NCI-H1694 (cell line): ENCODE measurements at regions not wholly inside any gene's neighbourhood (a gene's known extent, or its start where the extent isn't known, plus 50 kb on each side); places are given as distances from the start of the nearest gene placed in this dataset.

Source experiments
- DNase-seq: peaks from one replicate; lab custom pipeline; 2025; lab: John Stamatoyannopoulos, UW

DNA sequence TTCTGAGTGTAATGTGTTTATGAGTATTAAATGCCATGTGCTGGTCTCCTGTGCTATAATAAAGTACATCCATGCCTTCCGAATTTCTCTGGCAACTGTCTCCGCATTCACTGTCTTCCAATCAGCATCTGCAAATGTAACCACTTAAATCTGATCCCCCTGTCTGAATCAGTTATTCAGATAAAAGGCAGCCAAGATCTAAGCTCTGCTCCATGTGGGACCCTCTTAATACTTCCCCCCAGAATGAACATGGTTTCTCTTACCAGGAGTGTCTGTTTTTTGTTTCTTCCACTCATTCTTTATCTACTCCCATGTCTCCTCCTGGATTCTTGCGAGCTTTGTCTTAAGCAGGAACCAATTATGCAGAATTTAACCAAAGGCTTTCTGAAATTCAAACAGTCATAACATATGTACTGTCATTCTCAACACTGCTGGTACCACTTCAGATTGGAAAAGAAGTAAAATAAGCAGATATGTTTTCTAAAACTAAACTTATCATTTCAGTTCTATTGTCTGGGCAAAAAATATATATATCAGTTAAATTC, 996.7 kb upstream of the FLRT2 start:
- DNase-seq: no peak

DNA sequence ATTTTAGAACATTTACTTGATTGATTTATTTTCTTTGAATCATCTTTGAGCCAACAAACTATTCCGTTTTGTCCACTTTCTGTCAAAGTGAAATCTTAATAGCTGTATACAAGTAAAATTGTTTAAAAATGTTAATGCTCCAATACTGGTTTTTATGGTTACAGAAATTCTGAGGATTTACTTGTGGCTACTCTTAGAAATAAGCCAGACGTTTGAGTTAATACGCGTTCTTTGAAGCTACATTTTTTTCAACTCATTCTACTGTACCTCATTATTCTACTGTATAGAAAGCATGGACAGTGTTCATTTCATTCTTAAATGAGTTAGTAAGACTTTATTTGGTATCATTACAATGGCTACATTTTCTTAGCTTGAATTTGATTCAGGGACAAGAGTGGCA, 996.2 kb upstream of the FLRT2 start:
- no peak for DNase-seq

DNA sequence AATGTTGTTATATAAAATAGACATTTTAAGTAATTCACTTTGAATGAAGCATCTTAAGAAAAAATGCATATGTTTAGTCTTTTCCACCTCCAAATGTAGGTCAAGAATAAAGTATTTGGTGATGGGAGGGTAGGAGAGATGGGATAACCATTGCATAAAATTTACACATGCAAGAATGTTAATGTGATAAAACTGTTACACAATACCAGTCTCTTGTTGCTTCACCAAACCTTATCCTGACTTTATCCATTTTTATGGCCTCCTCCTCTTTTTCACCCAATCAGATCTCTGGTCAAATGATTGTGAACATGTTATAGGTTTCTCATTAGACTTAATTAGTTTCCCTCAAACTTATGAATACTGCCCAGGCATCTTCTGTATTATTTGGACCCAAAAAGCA, 994.5 kb upstream of the FLRT2 start:
- DNase-seq: no peak

DNA sequence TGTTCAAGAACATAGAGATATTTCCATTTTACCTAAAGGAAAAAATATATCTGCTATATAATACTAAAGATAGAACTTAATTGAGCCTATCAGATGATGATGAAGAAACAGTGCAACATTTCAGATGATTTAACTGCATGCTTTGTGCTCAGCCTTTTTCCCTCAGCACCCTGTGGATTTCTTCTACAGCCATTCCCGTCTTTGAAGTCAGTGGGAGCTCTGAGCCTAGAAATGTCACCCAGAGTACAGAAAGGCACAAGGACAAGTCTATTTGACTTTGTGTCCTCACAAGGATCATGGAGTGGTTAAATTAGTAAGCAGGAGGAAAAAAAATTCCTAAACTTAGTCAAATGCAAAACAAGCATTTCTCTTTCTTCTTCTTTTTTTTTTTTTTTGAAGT, 994.0 kb upstream of the FLRT2 start:
- no peak for DNase-seq

DNA sequence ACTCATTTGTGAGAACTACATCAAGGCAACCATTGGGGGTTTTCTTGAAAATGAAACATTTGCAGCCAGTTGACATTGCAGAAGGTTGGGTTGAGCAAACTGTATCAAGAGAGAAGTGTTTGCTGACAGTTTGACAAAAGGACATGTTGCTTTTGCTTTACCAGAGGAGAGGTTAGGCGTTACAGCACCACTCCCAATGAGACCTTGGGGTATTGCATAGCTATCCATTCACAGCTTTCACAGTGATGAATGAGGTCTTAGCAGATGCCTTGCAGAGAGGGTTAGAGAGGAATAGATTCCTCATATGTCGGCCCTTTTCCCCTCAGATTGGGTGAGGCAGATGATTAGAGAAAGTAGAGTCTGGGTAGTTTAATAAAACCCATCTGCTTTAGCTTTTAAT, 988.9 kb upstream of the FLRT2 start:
- no peak for DNase-seq

DNA sequence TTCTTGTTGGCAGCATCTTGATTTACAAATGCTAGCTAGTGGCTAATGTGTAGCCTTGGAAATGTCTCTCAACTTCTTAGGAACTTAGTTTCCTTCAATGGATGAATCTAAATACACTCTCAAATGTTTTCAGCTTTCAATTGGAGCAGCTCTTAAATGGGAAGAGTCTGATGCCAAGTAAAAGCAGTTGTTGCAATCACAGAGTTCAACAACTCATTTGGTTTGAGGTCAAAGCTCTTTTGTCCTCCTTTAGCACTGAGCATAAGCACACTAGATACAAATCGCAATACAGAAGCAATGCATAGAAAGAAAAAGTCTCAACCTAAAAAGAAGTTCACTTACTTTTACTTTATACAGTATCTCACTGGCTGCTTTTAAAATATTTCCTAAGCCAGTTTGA, 986.1 kb upstream of the FLRT2 start:
- no peak for DNase-seq

DNA sequence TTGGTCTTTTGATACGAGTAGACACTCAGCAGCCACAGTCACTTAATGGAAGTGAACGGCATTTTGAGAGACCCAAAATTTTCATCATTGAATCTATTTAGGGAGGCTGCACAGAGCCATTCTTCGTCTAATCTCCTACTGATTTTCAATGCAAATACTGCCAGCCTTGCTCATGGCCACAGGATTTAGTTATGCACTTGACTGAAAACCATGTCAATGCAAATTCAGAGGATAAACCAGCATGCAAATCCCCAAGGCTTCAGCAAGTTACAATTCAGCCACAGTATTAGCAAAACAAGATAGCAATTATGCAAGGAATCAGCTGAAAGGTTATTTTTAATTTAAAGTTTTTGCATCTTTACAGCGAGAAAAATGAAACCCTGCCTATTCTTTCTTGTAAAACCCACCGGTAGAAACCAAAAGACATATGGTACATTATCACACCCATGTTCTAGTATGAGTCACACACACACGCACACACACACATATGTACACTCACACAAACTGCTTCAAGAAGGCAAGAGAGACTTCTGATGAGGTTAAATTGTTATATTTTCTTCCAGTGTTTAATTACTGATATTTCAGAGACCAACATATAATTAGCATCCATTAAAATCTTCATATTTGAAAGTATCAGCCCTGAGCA, 985.3 kb upstream of the FLRT2 start:
- no peak for DNase-seq

DNA sequence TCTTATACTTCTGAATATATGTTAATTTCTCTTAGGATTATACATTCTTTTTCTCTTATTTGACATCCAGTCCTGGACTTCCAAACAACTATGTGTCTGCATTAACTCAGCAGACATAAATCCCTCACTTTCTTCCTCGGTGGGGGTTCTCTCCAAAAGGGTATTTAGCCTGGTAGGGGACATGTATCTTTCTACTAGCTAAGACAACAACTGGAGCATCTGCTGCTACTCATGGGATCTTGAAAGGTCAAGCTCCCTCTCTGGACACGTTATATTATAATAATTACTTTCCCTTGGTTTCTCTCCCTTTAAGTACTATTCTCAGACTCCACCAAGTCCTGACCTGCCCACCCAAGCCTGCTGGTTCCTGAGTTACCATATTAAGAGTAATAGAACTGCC, 983.7 kb upstream of the FLRT2 start:
- no peak for DNase-seq

DNA sequence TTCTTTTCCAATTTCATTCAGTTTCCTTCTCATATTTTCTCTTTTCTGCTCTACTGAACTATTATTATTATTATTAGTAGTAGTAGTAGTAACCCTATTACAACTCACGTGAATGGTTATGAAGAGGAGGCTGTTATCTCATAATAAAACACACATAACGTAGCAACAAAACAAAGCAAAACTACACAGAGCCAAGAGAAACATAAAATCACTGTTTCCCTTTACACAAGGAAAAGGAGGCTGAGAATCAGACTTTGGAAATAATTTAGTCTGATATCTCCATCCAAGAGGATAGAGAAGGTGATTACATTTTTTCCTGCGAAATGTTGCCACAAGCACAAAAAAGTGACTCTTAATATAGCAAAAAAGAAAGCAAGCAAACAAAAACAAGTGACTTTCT, 975.8 kb upstream of the FLRT2 start:
- no peak for DNase-seq

DNA sequence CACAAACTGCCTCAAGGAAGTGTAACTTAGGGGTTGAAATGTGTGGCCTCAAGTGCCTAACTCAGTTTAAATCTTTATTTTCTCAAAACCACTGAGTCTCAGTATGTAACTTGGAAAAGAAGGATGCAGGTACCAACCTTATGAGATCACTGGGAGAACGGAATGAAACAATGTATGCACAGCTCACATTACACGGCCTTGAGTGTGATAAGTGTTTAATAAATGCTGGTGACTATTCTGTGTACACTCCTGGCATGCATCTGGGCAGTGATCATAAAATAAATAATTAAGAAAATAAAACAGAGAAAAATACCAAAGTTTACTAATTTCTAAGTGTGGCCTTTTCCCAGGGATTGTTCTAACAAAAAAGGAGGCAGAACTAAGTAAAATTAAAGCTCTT, 974.5 kb upstream of the FLRT2 start:
- no peak for DNase-seq

DNA sequence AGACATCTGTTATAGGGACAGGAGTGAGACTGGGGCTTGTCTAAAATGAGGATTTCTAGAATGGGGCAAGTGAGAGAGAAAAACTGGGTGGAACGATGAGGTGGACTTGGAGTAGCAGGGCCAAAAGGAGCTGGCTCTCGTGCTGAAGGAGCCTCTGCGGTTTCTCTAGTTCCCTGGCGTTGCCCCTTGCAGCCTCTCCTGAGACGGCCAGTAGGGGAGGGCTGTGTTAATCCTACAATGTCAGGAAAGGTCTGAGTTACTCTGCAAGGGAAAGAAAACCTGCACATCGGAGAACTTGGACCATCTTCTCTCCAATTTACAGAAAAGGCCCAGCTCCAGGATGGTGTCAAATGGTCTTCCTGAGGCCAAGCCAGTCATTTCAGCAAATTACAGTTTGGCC, 963.8 kb upstream of the FLRT2 start:
- no peak for DNase-seq

DNA sequence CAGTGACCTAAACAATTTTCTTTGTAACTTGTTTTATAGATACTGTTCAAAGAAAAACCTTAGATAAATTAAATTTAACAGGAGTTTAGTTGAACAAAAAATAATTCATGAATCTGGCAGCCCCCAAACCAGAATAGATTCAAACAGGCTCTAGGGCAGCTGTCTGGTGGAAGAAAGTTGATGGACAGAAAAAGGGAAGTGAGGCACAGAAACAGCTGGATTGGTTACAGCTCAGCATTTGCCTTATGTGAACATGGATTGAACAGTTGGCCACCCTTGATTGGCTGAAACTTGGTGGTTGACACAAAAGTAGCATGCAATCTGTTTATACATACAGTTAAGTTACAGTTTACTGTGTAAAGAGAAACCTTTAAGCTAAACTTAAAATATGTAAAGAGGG, 954.3 kb upstream of the FLRT2 start:
- DNase-seq: no peak

DNA sequence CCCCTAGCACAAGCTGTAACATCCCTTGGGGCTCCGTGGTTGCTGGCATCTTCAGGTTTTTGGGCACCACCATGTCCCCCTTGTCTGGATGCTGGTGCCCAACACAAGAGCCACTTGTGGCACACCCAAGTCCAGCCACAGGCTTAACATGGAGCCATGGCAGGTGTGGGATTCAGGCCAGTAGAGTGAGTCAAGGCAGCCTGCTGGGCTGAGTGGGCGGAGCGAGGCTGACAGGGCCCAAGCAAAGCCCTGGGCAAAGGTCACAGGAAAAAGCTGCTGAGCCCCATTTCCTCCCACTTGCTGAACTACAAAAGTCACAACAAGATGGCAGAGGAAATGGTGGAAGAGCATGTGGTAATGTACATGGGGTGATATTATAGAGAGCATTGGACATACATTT, 950.7 kb upstream of the FLRT2 start:
- no peak for DNase-seq

DNA sequence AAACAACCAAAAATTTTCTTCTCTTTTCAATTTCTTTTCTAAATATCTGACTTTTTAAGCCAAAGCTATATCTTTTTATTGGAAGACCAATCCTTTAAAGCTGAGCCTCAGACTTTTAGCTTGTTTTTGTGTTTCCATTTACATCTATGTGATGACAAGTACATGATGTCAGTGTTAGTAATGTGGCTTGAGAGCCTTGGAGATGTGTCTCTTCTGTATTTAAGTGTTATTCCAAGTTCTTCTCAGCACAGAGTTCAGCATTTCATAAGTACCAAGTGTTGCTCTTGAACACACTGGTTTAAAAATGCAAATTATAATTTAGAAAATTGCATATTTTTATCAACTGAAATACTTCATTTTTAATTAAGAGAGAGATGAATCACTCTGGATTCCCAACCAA, 948.9 kb upstream of the FLRT2 start:
- no peak for DNase-seq

DNA sequence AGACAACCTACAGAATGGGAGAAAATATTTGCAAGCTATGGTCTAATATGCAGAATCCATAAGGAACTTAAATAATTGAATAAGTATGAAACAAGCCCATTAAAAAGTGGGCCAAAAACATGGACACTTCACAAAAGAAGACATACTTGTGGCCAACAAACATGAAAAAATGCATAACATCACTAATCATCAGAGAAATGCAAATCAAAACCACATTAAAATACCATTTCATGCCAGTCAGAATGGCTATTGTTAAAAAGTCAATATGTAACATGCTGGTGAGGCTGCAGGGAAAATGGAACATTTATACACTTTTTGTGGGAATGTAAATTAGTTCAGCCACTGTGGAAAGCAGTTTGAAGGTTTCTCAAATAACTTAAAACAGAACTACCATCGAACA, 945.4 kb upstream of the FLRT2 start:
- no peak for DNase-seq

DNA sequence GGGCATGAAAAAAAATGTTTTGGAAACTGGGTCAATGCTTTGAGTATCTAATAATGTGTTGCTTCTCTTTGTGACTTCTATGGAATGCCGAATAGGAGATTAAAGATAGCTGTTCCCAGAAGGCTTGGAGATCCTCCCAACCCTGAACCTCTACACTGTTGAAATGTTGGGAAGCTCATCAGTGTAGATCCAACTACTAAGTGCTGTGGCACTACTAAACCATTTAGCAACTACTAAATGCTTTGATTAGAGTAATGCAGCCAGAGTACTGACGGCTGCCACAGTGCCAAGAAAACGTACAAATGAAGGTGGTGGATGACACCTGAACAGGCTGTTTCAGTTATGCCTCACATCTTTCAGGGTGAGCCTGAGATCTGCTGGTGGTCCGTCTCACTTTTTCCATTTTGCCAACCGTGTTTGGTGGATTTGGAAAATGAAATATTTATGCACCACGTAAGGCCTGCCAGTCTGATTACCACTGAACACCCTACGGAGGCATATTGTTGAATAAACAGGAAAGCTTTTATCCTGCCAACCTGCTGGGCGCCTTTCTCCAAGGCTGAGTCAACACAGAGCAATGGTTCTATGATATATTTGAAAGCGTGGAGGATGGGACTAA, 938.0 kb upstream of the FLRT2 start:
- peak; percentile 15 for DNase-seq

DNA sequence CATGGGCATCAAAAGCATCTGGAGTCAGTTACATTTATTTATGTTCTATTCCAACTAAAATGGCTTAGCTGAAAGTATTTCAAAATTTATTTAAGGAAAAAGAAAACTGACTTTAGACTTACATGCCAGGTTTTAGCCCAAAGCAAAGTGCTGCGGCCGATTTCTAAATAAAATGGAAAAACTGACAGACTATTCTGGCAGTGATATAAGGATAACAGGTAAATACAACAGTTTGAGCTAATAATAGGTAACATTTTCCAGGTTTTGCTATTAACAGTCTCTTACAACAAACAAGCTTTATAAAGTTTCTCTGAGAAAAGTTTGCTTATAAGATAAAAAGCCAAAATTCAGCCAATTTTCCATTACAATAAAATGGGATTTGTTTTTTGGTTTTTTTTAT, 937.2 kb upstream of the FLRT2 start:
- DNase-seq: no peak

DNA sequence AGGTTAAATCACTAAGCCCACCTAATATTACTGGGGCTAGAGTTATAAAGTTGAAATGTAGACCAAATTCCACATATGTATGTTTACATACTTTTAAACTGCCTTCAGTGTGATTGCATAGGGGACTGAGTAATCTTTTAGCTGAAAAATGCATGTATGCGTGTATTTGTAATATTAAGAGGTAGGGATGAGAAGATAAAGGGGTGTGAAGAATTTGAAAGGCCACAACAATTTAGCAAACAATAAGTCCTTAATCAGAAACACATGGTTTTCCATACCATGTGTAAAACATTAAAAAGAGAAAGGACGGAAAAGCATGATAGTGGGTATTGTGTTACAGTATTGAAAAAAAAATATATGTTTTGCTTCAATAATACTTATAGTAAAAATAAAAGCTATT, 919.9 kb upstream of the FLRT2 start:
- no peak for DNase-seq

DNA sequence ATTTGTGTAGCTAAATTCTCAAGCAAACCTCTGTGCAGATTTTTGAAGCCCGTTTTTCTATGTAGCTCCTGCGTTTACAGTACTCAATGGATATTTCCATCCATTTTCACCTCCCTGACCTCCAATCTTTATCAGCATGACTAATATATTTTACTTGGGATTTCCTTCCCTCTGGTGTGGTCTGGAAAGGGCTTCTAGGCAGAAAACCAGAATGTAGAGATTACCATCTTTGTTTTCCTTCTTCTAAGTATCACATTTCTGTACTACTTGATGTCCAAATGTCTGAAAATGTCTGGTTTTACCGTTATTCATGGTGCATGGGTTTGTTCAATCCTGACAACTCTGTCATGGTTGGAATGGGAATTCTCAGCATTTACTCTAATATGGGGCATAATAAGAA, 907.6 kb upstream of the FLRT2 start:
- DNase-seq: no peak

DNA sequence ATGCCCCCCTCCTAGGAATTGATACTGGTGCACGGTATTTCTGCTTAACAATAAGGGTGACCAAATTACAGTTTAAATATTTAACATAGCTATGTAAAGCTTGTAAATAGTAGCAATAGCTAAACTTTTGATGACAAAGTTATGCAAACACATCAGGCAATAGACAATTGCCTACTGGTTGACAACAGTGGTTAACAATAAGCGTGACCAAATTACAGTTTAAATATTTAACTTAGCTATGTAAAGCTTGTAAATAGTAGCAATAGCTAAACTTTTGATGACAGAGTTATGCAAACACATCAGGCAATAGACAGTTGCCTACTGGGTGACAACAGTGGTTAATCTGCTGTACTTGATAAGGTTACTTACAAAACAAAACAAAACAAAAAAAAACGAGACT, 886.5 kb upstream of the FLRT2 start:
- no peak for DNase-seq

DNA sequence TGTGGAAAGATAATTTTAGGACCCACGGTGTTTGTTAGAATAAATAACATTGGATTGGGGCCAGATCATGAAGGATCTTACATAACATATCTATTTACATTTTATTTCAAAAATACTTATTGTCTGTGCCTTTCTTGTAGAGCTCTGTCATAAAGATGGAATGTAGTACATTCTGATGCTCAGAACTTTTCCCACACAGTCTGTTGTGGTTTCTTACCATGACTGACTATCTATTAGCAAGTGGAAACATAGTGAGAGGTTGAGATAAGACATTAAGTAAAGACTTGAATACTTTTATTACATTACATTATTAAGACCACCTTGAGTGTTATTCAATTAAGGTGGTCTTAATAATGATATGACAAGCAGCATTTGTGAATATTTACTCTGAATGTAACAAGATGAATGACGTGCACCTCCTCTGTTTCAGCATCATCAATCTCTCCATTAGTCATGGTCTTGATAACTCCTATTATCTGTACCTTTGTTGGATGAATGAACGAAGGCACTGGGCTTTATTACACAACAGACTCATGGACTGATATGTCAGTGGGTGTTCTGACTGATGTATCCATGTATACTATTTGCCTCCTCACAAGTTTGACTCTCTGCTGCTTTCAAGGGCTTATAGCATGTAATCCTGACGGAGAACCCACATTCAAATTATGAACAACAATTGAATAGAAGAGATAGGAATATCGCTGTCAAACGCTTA, 883.0 kb upstream of the FLRT2 start:
- no peak for DNase-seq

DNA sequence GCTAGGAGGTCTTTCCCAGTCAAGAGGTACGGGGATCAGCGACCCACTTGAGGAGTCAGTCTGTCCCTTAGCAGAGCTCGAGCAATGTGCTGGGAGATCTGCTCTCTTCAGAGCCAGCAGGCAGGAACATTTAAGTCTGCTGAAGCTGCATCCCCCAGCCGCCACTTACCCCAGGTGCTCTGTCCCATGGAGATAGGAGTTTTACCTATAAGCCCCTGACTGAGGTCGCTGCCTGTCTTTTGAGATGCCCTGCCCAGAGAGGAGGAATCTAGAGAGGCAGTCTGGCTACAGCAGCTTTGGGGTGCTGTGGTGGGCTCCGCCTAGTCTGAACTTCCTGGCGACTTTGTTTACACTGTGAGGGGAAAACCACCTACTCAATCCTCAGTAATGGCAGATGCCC, 874.9 kb upstream of the FLRT2 start:
- DNase-seq: no peak

DNA sequence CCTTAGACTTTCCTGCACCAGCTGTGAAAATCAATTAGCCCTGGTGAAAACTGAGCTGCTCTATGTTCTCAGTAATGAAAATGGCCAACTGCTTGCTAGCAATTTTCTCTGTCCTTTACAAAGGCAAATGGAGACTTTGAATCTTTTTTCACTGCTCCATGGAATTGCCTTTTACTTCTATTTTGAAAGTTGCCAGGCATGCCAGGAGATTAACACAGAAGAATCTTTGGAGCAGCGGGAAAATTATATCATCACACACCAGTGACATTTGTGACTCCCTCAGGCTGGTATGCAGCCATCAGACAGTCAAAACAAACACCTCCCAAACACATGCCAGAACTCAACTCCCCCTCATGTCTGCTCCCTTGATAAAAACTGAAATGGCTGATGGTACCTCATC, 872.0 kb upstream of the FLRT2 start:
- no peak for DNase-seq

DNA sequence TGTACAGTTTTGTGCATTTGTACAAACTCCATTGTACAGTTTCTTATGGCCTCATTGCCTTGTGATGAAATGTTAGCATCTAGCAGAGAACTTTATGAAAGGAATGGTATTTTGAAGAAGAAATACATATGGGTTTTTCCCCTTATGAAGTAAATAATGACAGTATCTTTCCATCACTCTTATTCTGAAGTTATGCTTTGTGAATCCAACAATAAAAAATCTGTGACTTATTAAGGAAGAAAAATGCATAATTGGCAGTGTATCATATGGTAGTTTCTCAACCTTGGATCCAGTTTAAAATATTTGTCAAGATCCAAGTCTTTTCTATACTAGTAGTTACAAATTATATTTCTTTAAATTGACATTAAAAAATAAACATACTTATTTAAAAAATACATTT, 859.1 kb upstream of the FLRT2 start:
- no peak for DNase-seq
